Stimulated activated CD8-positive, alpha-beta memory T cell treated with anti-CD3 and anti-CD28 coated beads, Interleukin-15, amount 100 ng/mL, for 48 hours (primary cell): ENCODE measurements at regions not wholly inside any gene's neighbourhood (a gene's known extent, or its start where the extent isn't known, plus 50 kb on each side); places are given as distances from the start of the nearest gene placed in this dataset.

ENCODE experiments used
- DNase-seq, 2 donors: peaks; one replicate each; pipeline ENCODE4 v3.0.0-alpha.2; 2020; ENCODE audit warnings: low read depth in 2 of 2

DNA sequence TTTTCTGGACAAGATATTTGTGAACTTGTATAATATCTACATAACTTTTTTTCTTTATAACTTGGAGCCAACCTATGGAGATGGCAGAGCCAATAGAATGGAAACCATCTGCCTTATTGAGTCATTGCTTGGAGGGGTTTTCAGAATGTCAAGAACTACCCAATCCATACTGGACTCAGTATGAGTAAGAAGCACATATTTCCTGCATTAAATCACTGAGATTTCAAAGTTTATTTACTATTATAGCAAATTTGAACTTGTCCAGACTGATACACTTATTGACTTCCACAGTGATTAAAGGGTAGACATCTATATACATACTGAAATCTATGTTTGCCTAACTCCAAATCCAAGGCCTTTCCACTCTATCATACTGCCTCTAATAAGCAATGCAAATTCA is 704.0 kb downstream of the KCNA4 start:
- DNase-seq: no peak

GRCh38 chr11:29310725-29311342 is 706.0 kb downstream of the KCNA4 start:
- no peak for DNase-seq

GRCh38 chr11:29309992-29310391 is 706.8 kb downstream of the KCNA4 start:
- DNase-seq: no peak

GRCh38 chr11:29306527-29306926 is 710.3 kb downstream of the KCNA4 start:
- no peak for DNase-seq

DNA sequence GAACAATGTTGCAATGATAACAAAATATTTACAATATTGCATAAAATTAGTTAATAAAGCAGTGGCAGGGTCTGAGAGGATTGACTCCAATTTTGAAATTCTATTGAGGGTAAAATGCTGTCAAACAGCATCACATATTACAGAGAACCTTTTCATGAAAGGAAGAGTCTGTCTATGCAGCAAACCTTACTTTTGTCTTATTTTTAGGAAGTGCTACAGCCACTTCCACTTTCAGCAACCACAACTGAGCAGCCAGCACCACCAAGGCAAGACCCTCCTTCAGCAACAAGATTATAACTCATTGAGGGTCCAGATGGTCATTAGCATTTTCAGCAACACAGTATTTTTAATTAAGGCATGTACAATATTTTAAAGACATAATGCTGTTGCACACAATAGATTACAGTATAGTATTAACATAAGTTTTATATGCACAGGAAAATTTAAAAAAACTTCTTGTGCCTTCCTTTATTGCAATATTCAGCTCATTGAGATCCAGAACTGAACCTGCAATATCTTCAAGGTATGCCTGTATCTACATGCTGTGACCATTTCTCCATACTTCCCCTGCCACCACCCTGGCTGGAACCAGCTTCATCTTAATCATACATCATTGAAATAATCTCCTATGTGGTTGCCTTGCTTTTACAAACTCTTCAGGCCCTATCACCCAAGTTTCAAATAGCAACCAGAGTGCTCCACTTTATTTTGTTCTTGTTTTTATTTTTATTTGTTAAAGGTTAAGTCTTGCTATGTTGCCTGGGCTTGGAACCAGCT is 711.2 kb downstream of the KCNA4 start:
- DNase-seq: no peak

GRCh38 chr11:29300420-29300819 is 716.4 kb downstream of the KCNA4 start:
- DNase-seq: no peak

DNA sequence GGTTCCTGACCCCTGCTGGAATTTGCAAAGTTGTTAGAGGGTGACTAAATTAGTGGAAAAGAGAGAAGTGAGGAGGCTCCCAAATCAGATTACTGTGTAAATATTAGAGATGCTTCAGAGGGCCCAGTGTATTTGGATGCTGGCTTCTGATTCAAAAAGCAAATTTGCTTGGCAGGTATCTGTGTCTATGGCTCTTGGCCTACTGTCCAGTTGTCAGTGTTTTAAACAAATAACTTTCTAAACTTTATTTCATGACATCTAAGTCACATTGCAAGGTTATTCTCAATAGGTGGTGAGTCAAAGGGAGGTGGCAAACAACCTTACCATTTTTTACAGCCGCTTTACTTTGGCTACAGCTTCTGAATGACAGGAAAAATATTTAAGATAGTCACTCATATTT is 720.1 kb downstream of the KCNA4 start:
- no peak for DNase-seq

DNA sequence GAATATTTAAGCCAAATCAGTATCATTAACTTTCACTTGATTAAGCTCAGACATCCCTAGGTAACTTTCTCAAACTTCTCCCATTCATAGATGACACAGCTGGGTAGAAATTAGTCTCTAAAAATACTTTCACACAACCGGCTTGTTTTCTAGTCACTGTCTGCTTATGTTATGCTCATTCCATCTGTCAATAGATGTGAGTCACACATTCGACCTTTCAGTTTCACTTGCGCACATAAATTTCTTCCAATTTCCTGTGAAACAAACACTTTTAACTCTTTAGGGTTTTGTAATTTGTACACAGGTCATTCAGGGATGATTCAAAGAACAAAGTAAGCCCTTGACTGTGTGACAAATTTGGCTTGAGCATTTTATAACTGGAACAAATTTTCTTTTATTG is 723.0 kb downstream of the KCNA4 start:
- DNase-seq: no peak

- no peak for DNase-seq
Observed at GRCh38 chr11:29282088-29282487, 734.7 kb downstream of the KCNA4 start.

- DNase-seq: no peak
Observed at GRCh38 chr11:29281271-29281777, 735.5 kb downstream of the KCNA4 start.

- no peak for DNase-seq
Observed at GRCh38 chr11:29280452-29280851, 736.4 kb downstream of the KCNA4 start.

- DNase-seq: no peak
Observed at GRCh38 chr11:29279716-29280115, 737.1 kb downstream of the KCNA4 start.

DNA sequence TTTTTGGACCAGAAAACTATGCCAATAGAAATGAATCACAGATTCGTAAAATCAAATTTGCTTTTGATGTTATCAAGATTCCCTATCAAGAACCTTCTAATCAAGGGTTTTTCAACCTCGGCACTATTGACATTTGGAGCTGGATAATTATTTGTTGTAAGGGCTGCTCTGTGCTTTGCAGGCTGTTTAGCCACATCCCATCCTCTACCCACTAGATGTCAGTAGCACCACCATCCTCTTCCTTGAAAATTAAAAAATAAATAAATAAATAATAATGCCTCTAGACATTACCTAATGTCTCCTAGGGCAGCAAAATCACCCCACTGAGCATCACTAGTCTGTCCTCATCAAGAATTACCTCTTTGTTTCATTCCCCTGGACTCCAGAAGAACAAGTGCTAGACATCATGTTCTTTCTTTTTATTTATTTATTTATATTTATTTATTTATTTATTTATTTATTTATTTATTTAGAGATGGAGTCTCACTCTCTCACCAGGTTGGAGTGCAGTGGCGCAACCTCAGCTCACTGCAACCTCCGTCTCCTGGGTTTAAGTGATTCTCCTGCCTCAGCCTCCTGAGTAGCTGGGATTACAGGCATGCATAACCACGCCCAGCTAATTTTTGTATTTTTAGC is 744.7 kb downstream of the KCNA4 start:
- no peak for DNase-seq

DNA sequence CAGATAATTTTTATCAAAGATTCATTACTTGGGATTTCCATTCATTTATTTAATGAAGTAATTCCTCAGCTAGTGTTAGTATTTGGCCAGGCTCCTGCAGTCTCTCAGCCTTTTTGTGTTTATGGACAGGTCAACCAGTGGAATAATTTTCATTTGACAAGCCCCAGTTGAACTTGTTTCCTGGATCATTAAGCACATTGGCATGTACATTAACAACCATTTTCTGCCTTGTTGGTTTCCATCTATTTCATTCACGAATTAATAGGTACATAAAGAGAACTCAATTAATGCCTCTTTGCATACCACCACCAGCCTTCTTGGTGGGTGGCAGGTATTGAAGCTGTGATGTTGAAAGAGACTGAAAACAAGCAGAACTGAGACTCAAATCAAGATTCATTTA is 745.2 kb downstream of the KCNA4 start:
- DNase-seq: no peak

DNA sequence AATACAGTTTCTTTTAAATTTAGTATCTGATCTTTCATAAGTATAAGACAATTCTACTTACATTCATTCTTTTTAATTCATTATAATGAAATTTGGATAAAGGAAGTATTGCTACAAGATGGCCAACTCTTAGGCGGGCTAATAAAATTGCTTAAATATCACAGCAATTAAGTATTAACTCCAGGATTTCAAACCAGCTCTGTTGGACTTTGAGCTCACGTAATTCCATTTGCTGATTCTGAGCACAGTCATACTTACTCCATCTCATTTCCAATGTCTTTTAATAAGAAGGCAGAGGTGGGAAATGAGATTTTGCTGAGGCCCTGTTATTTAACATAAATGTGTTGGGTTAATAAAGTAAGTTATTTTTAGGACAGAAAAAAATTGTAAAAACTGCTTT is 748.1 kb downstream of the KCNA4 start:
- no peak for DNase-seq

DNA sequence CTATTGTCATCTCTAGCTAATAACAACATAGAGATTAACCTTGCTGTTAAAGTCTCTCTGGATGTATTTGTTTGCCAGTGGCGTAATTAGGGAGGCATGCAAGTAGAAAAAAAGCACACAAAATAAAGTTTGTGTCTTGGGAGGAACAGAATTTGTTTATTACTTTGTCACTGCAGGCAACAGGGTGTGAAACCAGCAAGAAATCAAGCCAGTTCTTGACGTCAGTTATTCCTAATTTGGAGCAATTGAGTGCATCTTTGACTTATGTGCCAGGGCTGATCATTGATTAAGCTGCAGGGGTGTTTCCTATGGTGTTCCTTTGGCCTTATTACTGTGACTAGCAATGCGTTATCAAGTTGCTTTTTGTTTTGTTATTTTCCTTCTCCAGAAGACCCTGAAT is 751.0 kb downstream of the KCNA4 start:
- DNase-seq: no peak

GRCh38 chr11:29265381-29265780 is 751.4 kb downstream of the KCNA4 start:
- DNase-seq: no peak

DNA sequence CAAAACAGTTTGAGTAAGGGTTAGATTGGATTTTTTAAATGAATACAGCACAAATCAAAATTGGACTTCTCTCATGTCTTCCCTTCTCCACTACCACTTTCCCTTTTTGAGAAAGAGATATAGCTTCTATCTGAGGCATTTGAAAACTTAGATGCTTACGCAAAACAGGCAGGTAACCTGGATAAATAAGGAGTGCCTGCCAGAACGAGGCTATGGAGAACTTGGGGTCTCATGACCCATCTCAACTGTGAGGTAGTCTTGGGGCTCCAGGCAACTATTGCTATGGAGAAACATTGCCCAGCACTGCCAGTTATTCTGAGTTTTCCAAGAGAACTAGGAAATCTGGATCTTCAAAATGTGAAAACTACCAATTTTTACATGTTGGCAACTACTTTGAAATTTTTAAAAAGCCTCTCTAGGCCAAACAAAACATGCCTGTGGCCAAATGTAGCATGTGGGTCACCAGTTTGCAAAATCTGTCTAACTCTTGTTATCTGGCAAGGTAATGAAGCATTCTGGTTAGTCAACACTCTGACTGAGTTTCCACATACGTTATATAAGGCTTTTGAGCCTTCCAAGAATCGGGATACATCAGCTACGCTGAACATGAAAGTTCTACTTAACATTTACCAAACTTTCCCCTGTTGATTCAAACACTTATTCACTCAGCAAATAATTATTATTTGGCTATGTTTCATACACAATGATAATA is 752.7 kb downstream of the KCNA4 start:
- no peak for DNase-seq

DNA sequence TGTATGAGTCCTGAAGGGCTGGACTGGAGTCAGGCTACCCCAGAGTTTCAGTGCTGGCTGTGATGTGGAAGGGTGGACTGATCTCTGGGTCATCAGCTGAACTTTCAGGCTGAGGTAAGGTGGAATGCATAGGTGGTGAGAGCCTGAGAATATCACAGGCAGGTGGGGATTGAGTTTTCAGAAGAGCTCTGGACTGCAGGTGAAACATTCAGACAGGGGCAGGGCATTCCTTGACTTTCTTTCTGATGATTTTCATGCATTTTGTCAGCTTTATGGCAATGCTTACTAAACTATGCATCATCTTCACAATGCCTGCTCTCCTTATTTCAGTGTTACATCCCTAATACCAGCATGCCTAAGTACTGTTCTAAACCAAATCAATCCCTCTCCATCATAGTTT is 755.0 kb downstream of the KCNA4 start:
- no peak for DNase-seq

DNA sequence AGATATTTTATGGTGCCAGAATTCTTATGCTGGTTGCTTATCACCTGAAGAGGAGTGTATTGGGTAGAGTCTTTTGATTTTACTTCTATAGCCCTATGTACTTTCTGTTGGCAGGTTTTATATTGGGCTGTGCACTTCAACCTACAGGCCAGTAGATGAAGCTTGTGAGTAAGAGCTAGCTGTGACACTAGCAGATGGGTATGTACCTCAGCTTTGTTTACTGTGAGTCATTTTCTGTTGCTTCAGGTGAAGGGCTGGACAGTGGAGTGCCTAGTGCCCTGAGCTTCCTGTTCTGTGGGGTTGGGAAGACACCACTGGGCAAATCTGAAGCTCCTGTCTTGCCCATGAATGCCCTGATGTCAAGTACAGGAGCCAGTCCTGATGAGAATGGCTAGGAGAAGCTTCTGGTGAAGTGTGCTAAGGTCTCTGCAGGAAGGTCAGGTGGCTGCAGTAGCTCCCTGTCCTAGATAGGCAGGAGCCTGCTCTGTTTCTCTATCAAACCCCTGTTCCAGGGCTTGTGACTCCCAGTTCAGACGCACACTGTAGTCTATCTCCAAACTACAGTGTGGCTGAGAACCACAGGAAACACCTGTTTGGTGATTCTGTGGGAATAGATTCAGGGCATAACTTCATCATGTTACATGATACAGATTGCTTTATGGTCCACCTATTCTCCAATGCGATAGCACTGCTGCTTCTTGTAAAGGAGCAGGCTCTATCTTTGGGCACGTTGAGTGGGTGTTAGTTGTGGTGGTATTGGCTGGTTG is 755.7 kb downstream of the KCNA4 start:
- DNase-seq: no peak

- DNase-seq: no peak
Observed at GRCh38 chr11:29258411-29258810, 758.4 kb downstream of the KCNA4 start.

DNA sequence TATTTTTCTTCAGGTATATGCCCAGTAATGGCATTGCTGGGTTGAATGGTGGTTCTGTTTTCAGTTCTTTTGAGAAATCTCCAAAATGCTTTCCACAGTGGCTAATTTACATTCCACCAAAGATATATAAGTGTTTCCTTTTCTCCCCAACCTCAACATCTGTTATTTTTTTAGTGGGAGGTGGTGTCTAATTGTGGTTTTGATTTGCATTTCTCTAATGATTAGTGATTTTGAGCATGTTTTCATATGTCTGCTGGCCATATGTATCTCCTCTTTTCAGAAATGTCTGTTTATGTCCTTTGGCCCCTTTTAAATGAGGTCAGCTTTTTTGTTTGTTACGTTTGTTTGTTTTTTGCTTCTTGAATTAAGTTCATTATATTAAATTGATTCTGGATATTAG is 760.2 kb downstream of the KCNA4 start:
- no peak for DNase-seq
